ENCODE measurements at regions not wholly inside any gene's neighbourhood (a gene's known extent, or its start where the extent isn't known, plus 50 kb on each side); places are given as distances from the start of the nearest gene placed in this dataset.

DNA sequence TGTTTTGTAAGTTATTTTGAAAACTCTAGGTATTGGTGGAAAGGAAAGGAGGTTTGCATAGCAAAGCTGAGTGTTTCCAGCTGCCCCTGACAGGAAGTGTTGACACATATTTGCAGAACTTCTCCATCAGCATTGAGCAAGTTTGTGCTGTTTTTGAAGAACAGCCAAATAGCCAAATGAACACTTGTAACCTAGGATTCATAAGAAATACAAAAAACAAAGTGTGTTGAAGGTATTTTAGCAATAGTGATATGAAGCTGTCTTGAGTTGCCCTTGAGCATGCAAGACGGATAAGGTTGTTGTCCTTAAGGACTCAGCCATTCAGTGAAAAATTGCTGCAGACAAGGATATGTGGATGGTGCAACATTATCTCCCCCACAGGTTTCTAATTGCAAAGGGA lies 68.3 kb upstream of the PGM2 start:
- TF ChIP-seq HOXA7 (CRISPR knock-in tag; IDR thresholded peaks at IDR 0.05) (no peak), KDM1A (IDR thresholded peaks at IDR 0.05; ENCODE audit: low read depth) (no peak), EP300 (IDR thresholded peaks at IDR 0.05) (no peak), HOXB13 (CRISPR knock-in tag; IDR thresholded peaks at IDR 0.05; ENCODE audit: low read depth) (no peak), RAD21 (conservative IDR thresholded peaks at IDR 0.05 in 1 of 2, IDR thresholded peaks at IDR 0.05 in 1 of 2) (no peak), CEBPB (IDR thresholded peaks at IDR 0.05) (no peak)
- TF ChIP-seq, protein P1, sequence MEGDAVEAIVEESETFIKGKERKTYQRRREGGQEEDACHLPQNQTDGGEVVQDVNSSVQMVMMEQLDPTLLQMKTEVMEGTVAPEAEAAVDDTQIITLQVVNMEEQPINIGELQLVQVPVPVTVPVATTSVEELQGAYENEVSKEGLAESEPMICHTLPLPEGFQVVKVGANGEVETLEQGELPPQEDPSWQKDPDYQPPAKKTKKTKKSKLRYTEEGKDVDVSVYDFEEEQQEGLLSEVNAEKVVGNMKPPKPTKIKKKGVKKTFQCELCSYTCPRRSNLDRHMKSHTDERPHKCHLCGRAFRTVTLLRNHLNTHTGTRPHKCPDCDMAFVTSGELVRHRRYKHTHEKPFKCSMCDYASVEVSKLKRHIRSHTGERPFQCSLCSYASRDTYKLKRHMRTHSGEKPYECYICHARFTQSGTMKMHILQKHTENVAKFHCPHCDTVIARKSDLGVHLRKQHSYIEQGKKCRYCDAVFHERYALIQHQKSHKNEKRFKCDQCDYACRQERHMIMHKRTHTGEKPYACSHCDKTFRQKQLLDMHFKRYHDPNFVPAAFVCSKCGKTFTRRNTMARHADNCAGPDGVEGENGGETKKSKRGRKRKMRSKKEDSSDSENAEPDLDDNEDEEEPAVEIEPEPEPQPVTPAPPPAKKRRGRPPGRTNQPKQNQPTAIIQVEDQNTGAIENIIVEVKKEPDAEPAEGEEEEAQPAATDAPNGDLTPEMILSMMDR (IDR thresholded peaks at IDR 0.05): no peak
- TF ChIP-seq, protein P2, sequence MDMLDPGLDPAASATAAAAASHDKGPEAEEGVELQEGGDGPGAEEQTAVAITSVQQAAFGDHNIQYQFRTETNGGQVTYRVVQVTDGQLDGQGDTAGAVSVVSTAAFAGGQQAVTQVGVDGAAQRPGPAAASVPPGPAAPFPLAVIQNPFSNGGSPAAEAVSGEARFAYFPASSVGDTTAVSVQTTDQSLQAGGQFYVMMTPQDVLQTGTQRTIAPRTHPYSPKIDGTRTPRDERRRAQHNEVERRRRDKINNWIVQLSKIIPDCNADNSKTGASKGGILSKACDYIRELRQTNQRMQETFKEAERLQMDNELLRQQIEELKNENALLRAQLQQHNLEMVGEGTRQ (IDR thresholded peaks at IDR 0.05): no peak
- TF ChIP-seq, protein P3, sequence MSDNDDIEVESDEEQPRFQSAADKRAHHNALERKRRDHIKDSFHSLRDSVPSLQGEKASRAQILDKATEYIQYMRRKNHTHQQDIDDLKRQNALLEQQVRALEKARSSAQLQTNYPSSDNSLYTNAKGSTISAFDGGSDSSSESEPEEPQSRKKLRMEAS (IDR thresholded peaks at IDR 0.05): no peak

Measured in A549 (cell line).